Inflammatory macrophage treated with lipopolysaccharide for 1 hour (primary cell): ENCODE measurements at regions not wholly inside any gene's neighbourhood (a gene's known extent, or its start where the extent isn't known, plus 50 kb on each side); places are given as distances from the start of the nearest gene placed in this dataset.

ENCODE experiments used
- DNase-seq, 2 donors: peaks; one replicate each; pipeline ENCODE4 v3.0.0-alpha.2; 2020 to 2022

GRCh38 chr15:25557926-25558325, 119.1 kb upstream of the UBE3A start:
- DNase-seq: no peak

GRCh38 chr15:25556136-25556535, 117.3 kb upstream of the UBE3A start:
- DNase-seq: no peak

- DNase-seq: no peak
These were observed 115.8 kb upstream of the UBE3A start for GRCh38 chr15:25554640-25555039.

DNA sequence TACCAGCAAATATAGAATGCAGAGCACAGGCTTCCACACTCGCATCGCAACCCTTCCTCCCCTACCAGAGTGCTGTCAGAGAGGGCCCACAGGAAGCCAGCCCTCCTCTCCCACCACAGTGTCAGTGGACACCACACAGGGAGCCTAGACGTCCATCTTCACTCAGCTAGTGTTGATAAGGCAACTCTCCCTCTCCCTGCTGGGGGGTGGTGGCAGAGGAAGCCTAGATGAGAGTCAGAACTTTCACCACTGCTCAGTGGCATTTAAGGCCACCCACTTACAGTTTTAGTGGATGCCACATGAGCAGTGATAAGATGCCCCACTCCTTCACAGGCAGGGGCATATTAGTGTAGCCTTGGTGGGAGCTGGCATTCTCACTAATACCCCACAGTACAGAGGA, 109.8 kb upstream of the UBE3A start:
- DNase-seq: no peak

- DNase-seq: no peak
These were observed 107.1 kb upstream of the UBE3A start for GRCh38 chr15:25545889-25546288.

DNA sequence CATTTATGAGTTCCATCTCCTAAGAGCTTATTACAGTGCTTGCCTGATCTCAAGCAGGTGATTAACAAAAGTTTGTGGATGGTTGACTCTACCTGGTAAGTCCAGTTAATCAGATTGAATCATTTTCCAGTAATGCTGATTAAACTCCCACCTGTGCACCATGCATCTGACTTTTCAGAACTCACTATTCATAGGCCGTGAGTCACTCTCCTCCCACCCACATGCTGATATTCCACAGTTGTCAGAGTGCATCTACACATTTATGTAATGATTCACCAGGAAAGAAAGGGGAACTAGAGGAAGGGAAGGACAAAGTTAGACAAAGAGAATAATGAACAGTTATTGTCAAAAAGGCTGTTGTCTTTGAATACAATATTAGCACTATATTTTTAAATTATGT, 106.2 kb upstream of the UBE3A start:
- DNase-seq: peak in 1 of 2 donors; percentile 20

DNA sequence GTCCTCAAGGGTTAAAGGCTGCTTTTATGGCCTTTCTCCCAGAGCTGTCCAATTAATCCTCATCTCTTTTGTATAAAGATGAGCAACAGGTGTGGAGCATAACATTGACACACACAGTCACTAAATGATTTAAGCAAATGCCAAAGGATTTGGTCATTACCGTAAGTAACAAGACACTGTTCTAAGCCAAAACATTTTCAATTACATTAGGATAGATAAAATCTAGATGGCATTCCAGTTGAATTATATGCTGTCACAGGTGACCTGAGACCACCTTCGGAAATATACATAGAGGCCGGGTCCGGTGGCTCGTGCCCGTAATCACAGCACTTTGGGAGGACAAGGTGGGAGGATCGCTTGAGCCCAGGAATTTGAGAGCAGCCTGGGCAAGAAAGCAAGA, 105.3 kb upstream of the UBE3A start:
- DNase-seq: no peak

GRCh38 chr15:25543196-25543595, 104.4 kb upstream of the UBE3A start:
- DNase-seq: no peak

- DNase-seq: no peak
These were observed 102.4 kb upstream of the UBE3A start for GRCh38 chr15:25541228-25541627.

DNA sequence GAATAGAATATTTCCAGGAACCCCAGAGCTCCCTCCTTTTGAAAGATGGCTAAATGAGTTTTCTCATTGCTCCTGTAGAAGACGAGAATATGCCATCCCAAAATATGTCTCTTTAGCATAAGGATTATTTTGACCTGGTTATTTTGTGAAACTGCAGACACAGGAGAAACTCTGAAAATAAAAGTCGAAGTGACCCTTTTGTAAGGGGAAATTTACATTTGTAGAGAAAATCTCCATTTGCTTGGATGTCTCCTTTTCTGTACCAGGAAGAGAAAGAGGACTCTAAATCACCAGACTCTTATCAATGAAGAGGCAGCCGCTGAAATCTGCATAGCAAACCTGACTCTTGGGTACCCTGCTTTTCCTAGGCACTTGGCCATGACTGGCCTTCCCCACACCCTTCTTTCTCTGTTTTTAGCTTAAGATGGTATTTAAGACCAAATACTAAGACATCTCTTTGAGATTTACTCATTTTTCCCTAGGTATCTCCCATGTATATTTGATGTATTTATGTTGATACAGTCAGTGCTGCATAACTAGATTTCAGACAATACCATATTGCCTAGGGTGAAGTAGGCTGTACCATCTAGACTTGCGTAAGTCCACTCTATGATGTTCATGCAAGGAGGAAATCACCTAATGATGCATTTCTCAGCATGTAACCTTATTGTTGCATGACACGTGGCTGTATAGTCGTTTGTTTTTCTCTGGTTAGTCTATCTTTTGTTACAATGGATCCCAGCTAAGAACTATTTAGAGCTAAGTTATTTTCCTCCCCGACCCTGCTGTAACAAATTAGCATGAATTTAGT, 98.2 kb upstream of the UBE3A start:
- DNase-seq: no peak

DNA sequence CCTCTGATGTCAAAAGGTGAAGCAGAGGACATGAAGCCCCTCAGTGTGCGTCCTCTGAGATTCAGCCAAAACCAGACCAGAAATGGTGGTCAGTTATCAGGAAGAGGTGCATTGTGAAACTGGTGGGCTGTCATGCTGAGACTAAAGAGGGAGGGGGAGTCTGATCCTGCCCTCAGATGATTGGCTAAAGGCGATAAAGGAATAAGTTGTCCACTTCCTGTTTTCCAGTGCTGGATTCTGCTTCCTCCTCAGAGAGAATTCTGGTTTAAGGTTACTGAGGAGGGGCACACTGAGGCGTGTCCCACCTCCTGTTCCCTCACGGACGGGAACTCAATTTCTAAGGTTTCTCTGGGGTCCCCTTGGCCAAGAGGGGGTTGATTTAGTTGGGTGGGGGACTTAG, 97.0 kb upstream of the UBE3A start:
- no peak for DNase-seq

DNA sequence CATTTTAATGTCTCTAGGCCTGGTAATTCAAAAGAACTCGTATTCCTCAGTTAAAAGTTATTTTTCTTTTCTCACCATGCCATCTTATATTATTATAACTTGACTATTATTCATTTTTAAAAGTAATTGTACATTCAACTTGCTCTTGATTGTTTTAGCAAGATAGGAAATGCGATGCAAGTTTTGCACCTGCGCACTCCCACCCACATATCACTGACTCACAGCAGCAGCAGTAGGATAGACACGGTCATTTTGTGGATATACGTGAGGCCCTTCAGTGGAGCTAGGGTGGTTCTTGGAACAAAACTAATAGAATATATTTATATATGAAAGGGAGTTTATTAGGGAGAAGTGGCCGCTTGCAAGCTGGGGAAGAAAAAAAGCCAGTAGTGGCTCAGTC, 95.5 kb upstream of the UBE3A start:
- DNase-seq: no peak

DNA sequence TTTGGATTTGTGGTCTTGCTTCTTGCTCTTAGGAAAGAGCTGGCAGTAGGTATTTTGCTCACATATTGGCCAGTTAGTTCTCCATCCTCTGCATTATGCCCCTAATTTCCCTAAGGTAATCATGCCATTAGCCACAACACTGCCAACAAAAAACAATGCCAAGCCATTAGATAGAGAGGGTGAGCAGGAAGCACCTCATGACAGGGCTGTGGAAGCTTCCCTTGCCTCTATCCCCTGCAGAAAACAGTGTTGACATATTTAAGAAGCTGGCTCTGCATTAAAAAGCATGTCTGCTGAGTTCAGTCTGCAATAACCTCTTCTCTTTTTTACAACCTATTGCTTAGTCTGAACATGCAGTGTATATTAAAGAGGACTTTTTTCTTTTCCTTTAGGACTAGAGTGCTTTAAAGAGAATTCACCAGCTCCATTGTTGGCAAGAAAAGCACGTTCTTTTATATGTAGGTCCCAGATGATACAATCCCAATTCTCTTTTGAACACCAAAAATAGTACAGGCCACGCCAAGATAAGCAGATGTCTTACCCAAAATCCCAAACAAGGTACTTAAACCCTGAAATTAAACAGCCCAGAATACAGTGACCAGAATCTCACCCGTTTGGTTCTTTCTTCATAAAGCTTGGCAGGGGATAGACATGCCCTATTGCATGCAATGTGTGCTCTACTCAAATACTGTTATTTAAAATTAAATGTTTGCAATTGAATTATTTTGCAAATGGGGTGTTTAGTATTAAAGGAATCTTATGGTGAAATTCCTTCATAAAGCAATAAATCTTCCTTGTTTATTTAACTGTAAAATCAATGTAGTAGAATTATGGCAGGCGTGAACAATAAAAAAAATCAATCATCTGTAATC, 93.7 kb upstream of the UBE3A start:
- no peak for DNase-seq

- no peak for DNase-seq
These were observed 91.0 kb upstream of the UBE3A start for GRCh38 chr15:25529774-25530173.

DNA sequence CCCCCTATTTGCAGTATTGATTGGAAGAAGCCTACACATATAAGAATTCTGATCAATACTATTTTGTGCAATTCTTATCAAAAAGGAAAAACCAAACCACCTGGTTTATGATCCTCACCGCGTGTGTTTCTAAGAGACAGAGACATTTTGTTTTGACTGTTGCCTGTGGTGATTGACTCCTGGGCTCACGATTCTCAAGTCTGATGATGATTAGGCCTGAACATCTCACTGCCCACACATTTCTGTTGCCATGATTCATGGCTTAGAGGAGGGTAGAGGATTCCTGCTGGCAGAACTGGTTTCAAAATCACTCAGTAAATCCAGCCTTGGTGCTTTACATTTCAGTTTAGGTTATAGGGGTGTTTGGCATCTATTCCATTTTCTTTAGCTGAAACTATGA, 88.3 kb upstream of the UBE3A start:
- DNase-seq: no peak

- no peak for DNase-seq
These were observed 86.9 kb upstream of the UBE3A start for GRCh38 chr15:25525741-25526140.

DNA sequence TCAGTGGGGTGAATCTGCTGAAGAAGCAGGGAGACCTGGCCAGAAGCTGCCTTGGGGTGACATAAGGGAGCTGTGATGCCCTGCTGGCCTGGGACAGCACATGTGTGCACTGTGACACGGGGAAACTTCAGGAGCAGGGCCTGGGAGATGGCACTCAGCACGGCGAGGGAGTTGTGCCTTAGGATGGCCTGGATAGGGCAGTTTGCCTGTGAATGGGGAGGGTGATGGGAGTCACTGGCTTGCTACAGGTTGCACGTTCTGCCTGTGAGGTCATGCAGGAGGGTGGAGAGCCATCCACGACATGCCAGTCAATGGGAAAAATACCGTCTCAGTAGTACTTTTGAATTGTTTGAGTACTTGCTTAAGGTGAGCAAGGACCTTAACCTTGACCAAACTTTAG, 76.8 kb upstream of the UBE3A start:
- DNase-seq: no peak

DNA sequence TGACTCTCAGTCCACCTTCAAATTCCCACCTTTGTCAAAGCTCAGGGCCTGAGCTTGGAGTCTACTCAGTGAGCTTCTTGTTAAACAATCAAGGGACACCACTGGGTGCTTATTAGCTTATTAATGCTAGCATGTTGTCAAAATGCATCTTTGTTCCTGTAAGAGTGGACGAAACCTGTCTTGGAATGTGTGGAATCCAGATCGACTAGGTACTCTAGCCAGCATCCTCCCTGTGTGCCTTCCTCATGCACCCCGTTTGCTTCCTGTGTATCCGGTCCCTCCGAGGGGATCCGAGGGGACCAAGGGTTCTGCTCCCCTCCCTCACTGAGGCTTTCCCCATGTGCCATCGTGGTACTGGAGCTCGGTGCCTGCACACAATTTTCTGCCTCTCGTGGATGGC, 75.7 kb upstream of the UBE3A start:
- DNase-seq: no peak

- no peak for DNase-seq
These were observed 74.1 kb upstream of the UBE3A start for GRCh38 chr15:25512957-25513356.

DNA sequence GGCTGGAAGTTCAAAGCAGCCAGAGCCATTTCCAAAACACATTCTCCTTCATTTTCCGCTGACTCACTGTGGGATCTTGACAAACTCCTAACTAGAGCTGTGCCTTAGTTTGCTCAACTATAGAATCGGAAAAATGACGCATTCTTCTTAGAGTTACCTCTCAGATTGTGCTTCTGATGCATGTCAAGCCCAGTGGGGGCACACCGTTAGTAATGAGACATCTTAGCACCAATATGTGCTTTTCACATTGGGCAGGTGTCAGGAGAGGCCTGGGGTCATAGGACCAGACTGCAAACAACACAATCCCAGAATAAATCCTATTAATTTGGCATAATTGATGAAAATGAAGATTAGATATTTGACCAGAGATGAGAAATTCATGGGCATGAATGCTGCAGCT, 71.3 kb upstream of the UBE3A start:
- DNase-seq: no peak

GRCh38 chr15:25509703-25510102, 70.9 kb upstream of the UBE3A start:
- DNase-seq: no peak

DNA sequence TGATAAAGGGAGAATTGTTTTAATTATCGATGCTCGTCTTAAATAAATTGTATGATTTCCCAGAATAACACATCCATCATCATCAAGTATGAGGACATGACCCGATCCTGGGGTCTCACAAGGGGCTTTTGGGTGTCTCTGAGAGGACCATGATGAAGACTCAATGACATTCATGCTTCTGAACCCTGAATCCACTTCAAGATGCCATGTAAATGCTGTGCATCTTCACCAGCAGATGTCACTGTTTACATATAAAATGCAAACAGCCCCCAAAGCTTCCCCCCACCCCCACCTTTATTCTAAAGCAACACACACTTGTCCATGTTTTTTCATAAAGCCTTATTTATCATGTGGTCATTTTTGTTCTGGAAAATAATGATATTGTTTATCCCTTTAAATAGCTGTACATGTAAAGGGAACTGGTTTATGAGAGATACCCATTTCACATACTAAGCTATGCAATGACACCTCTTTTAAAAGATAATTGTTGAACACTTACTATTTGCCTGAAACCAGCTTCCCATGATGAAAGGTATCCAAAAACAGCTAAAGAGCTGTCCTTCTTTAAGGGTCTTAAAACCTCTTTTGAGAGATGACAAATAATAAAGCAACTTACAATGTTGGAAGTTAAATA, 69.7 kb upstream of the UBE3A start:
- peak; percentile 3 to 10 for DNase-seq

- no peak for DNase-seq
These were observed 65.5 kb upstream of the UBE3A start for GRCh38 chr15:25504307-25504706.
